CD4-positive, alpha-beta T cell (primary cell): ENCODE measurements at regions not wholly inside any gene's neighbourhood (a gene's known extent, or its start where the extent isn't known, plus 50 kb on each side); places are given as distances from the start of the nearest gene placed in this dataset.

ENCODE experiments used
- ATAC-seq: fragments of 200-7000 bp; cut with Tn5 transposase; one replicate; pipeline ENCODE4 v1.10.0; 2022; ENCODE audit warnings: mild to moderate bottlenecking; ENCODE audit not compliant: poor library complexity
- CTCF ChIA-PET: fragments of 350-600 bp; sonication (Branson Sonifier 250); formaldehyde crosslinking; loops from one replicate; lab custom pipeline; 2021; ENCODE audit warnings: antibody characterized with exemption, inconsistent platforms; lab: Charles Lee
- POLR2A ChIA-PET: fragments of 350-600 bp; sonication (Branson Sonifier 250); formaldehyde crosslinking; loops from one replicate; lab custom pipeline; 2021; ENCODE audit warnings: antibody characterized with exemption, inconsistent platforms; lab: Charles Lee
- DNase-seq, 14 experiments: peaks; one replicate each; pipeline ENCODE4 v3.0.0-alpha.2; 2013 to 2020; ENCODE audit warnings: mixed read lengths in 2 of 14
- H3K27ac ChIP-seq, 2 donors: one replicate each; pipeline versions ENCODE4 v1.5.1 to v1.7.0; 2013; ENCODE audit warnings: low read length in 2 of 2, low read depth in 1 of 2, mild to moderate bottlenecking in 1 of 2
- H3K27me3 ChIP-seq, 2 experiments: 1 replicate in 1 of 2; 2 replicates in 1 of 2; pipeline versions ENCODE4 v1.6.1 to v1.7.0; 2013; ENCODE audit warnings: low read length in 2 of 2, control low read depth in 1 of 2, mild to moderate bottlenecking in 1 of 2, moderate library complexity in 1 of 2; ENCODE audit not compliant: insufficient read depth in 2 of 2, control insufficient read depth in 1 of 2
- H3K36me3 ChIP-seq: one replicate; pipeline ENCODE4 v1.6.1; 2013; ENCODE audit warnings: low read length, control low read depth; ENCODE audit not compliant: insufficient read depth
- H3K4me1 ChIP-seq: one replicate; pipeline ENCODE4 v1.6.1; 2013; ENCODE audit warnings: low read length, control low read depth; ENCODE audit not compliant: insufficient read depth
- H3K4me3 ChIP-seq: one replicate; pipeline ENCODE4 v1.5.1; 2013; ENCODE audit warnings: mild to moderate bottlenecking, low read length, moderate library complexity
- H3K9me3 ChIP-seq, 2 experiments: 1 replicate in 1 of 2; 2 replicates in 1 of 2; pipeline versions ENCODE4 v1.6.1 to v1.7.0; 2013; ENCODE audit warnings: low read length in 2 of 2, mild to moderate bottlenecking in 2 of 2, control low read depth in 1 of 2, moderate library complexity in 1 of 2; ENCODE audit not compliant: control insufficient read depth in 1 of 2, insufficient read depth in 1 of 2
- H3K27ac Mint-ChIP-seq: one replicate; pipeline ENCODE4 v1.8.0; 2020; ENCODE audit warnings: mixed read lengths
- H3K27me3 Mint-ChIP-seq: one replicate; pipeline ENCODE4 v1.8.0; 2021; ENCODE audit warnings: mixed read lengths
- H3K36me3 Mint-ChIP-seq: one replicate; pipeline ENCODE4 v1.8.0; 2021; ENCODE audit warnings: low read depth, mixed read lengths
- H3K4me1 Mint-ChIP-seq: one replicate; pipeline ENCODE4 v1.8.0; 2021; ENCODE audit warnings: low read depth, mixed read lengths
- H3K4me3 Mint-ChIP-seq: one replicate; pipeline ENCODE4 v1.8.0; 2020; ENCODE audit warnings: mild to moderate bottlenecking, mixed read lengths
- H3K9me3 Mint-ChIP-seq: one replicate; pipeline ENCODE4 v1.8.0; 2020; ENCODE audit warnings: mixed read lengths
- intact Hi-C, 2 experiments: fragments of 100-400 bp; cut with DNase I in 1 of 2; cut with micrococcal nuclease in 1 of 2; formaldehyde crosslinking; loops; one replicate each; pipeline versions ENCODE4 v1.15.1 to v1.9.0; 2023 to 2025; cut with DNase I, micrococcal nuclease
- TF ChIP-seq, protein P1 (sequence below): fragments of 200-600 bp; IDR thresholded peaks from one replicate; pipeline ENCODE4 v1.8.0; 2022; ENCODE audit warnings: antibody characterized with exemption, mild to moderate bottlenecking

DNA sequence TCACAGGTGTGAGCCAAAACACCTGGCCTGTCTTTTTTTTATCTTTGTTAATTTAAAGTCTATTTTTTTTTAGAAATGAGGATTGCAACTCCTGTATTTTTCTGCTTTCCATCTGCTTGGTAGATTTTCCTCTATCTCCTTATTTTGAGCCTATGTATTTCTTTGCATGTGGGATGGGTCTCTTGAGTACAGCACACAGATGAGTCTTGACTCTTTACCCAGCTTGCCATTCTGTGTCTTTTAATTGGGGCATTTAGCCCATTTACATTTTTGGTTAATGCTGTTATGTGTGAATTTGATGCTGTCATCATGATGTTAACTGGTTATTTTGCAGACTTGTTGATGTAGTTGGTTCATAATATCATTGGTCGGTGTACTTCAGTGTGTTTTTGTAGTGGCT is 317.4 kb downstream of the IPO8 start:
- H3K4me3 ChIP-seq: no peak overlapping the region
- H3K27ac Mint-ChIP-seq: no peak overlapping the region
- H3K4me3 Mint-ChIP-seq: no peak overlapping the region
- TF ChIP-seq, protein P1, sequence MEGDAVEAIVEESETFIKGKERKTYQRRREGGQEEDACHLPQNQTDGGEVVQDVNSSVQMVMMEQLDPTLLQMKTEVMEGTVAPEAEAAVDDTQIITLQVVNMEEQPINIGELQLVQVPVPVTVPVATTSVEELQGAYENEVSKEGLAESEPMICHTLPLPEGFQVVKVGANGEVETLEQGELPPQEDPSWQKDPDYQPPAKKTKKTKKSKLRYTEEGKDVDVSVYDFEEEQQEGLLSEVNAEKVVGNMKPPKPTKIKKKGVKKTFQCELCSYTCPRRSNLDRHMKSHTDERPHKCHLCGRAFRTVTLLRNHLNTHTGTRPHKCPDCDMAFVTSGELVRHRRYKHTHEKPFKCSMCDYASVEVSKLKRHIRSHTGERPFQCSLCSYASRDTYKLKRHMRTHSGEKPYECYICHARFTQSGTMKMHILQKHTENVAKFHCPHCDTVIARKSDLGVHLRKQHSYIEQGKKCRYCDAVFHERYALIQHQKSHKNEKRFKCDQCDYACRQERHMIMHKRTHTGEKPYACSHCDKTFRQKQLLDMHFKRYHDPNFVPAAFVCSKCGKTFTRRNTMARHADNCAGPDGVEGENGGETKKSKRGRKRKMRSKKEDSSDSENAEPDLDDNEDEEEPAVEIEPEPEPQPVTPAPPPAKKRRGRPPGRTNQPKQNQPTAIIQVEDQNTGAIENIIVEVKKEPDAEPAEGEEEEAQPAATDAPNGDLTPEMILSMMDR: no peak
- H3K4me1 Mint-ChIP-seq: no peaks in the 10 kb centered on the region
- no peaks in the 10 kb centered on the region for H3K4me1 ChIP-seq
- ChIA-PET POLR2A (no interaction called here), CTCF (no interaction called here)
- H3K27ac ChIP-seq: no peak overlapping the region
- intact Hi-C loops: no loop called here
- H3K36me3 ChIP-seq: no peaks in the 10 kb centered on the region
- ATAC-seq: no peak
- H3K9me3 ChIP-seq: peaks cover 0 to 8% of the 10 kb centered on the region in 2 experiments
- DNase-seq: no peak
- no peaks in the 10 kb centered on the region for H3K36me3 Mint-ChIP-seq
- H3K9me3 Mint-ChIP-seq: peaks cover 5% of the 10 kb centered on the region
- no peaks in the 10 kb centered on the region for H3K27me3 ChIP-seq
- no peaks in the 10 kb centered on the region for H3K27me3 Mint-ChIP-seq

DNA sequence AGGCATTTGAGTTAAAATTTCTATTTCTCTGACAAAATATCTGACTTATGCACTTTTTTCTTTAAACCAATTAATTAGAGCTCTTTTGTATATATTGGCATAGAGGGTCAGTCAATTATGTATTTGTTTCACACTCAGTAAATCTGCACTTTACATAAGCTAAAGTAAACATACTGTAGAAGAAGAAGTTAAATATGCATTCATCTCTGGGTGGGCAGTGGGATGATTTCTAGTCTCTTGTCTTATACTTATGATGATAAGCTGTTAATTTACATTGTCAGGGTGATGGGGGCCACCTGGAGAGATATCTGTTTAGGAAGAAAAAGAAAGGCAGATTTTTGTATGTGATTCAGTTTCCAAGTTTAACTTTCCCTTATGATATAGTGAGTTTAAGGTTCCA is 330.8 kb downstream of the IPO8 start:
- no peaks in the 10 kb centered on the region for H3K27me3 Mint-ChIP-seq
- no peak overlapping the region for H3K27ac Mint-ChIP-seq
- H3K9me3 Mint-ChIP-seq: peaks cover 8% of the 10 kb centered on the region
- ATAC-seq: no peak
- no peaks in the 10 kb centered on the region for H3K36me3 Mint-ChIP-seq
- H3K27me3 ChIP-seq: no peaks in the 10 kb centered on the region
- CTCF ChIA-PET: no interaction called here
- H3K4me3 Mint-ChIP-seq: no peak overlapping the region
- H3K4me1 Mint-ChIP-seq: no peaks in the 10 kb centered on the region
- intact Hi-C loops: no loop called here
- H3K9me3 ChIP-seq: peaks cover 0 to 6% of the 10 kb centered on the region in 2 experiments
- no peak overlapping the region for H3K4me3 ChIP-seq
- TF ChIP-seq, protein P1: no peak
- H3K4me1 ChIP-seq: no peaks in the 10 kb centered on the region
- H3K27ac ChIP-seq: no peak overlapping the region
- DNase-seq: no peak
- POLR2A ChIA-PET: no interaction called here
- H3K36me3 ChIP-seq: no peaks in the 10 kb centered on the region

DNA sequence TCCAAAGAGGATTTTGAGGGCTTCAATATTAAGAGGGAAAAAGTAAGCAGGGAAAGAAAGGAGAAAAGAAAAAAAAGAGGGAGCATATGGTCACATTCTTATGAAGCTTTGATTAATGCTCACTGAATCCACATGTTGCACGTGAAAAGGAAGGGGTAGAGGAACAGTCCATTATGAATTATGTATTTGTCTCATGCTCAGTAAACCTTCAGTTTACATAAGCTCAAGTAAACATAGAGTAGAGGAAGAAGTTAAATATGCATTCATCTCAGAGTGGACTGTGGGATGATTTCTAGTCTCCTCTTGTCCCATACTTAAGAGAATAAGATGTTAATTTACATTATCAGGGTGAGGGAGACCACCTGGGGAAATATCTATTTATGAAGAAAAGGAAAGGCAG is 334.5 kb downstream of the IPO8 start:
- no peak overlapping the region for H3K4me3 Mint-ChIP-seq
- POLR2A ChIA-PET: no interaction called here
- DNase-seq (no peak), ATAC-seq (no peak)
- no peaks in the 10 kb centered on the region for H3K27me3 Mint-ChIP-seq
- Histone ChIP-seq H3K27ac (no peak overlapping the region), H3K9me3 (no peaks in the 10 kb centered on the region), H3K36me3 (no peaks in the 10 kb centered on the region), H3K27me3 (no peaks in the 10 kb centered on the region), H3K4me3 (no peak overlapping the region), H3K4me1 (no peaks in the 10 kb centered on the region)
- H3K27ac Mint-ChIP-seq: no peak overlapping the region
- peaks cover 6% of the 10 kb centered on the region for H3K9me3 Mint-ChIP-seq
- TF ChIP-seq, protein P1: no peak
- CTCF ChIA-PET: no interaction called here
- H3K4me1 Mint-ChIP-seq: no peaks in the 10 kb centered on the region
- intact Hi-C loops: no loop called here
- H3K36me3 Mint-ChIP-seq: no peaks in the 10 kb centered on the region
